Stimulated activated CD4-positive, alpha-beta T cell treated with anti-CD3 and anti-CD28 coated beads, Interleukin-2, amount 100 ng/mL, for 4 hours (primary cell): ENCODE measurements at regions not wholly inside any gene's neighbourhood (a gene's known extent, or its start where the extent isn't known, plus 50 kb on each side); places are given as distances from the start of the nearest gene placed in this dataset.

Source experiments
- DNase-seq: peaks from one replicate; pipeline ENCODE4 v3.0.0-alpha.2; 2020; ENCODE audit warnings: low read depth

GRCh38 chr15:97806766-97807165, 153.7 kb upstream of the ARRDC4 start:
- DNase-seq, result no peak

GRCh38 chr15:97815835-97816234, 144.7 kb upstream of the ARRDC4 start:
- DNase-seq, result no peak

- no peak for DNase-seq
Measured at GRCh38 chr15:97817276-97817890, 143.1 kb upstream of the ARRDC4 start.

DNA sequence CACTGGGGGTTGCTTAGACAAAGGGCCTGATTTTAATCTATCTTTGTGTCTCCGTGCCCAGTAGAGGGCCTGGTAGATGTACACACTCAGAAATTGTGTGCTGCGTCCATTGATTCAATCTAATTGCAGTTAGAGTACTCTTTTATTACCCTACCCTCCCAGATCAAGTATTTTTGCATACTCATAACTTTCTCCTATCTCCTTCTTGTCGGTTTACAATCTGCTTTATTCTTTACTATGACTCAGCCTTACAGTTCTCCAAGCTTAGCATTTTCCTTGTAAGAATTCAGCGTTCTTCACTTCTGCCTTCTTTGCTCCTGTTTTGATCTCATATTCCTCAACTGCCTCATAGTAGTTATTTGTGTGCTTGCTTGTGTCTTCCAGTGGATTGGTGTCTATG, 124.5 kb upstream of the ARRDC4 start:
- no peak for DNase-seq

- no peak for DNase-seq
Measured at GRCh38 chr15:97837896-97838295, 122.6 kb upstream of the ARRDC4 start.

GRCh38 chr15:97838606-97839210, 121.8 kb upstream of the ARRDC4 start:
- no peak for DNase-seq

GRCh38 chr15:97840501-97840900, 120.0 kb upstream of the ARRDC4 start:
- no peak for DNase-seq

- DNase-seq, result no peak
Measured at GRCh38 chr15:97841558-97841957, 118.9 kb upstream of the ARRDC4 start.

DNA sequence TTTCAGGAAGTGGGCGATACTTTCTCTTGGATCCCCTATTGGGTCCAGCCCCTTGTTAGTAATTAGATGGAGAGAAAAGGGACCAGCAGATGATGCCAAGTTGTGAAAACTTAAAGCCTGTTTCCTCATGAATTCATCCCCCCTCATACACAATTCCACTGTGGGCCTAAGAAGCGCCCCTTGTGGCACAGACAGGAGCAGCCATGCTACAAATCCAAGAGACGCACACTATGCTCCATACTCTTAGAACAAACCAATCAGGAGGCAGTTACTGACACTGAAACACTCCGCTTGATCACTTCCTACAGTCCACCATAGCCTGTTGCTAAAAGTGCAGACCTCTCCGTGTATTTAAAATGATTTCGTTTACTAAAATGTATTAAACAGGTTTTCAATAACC, 111.3 kb upstream of the ARRDC4 start:
- DNase-seq, result no peak

- DNase-seq, result no peak
Measured at GRCh38 chr15:97858296-97858695, 102.2 kb upstream of the ARRDC4 start.

GRCh38 chr15:97861529-97862260, 98.8 kb upstream of the ARRDC4 start:
- no peak for DNase-seq

- no peak for DNase-seq
Measured at GRCh38 chr15:97866959-97867358, 93.5 kb upstream of the ARRDC4 start.

GRCh38 chr15:97867870-97868269, 92.6 kb upstream of the ARRDC4 start:
- no peak for DNase-seq

GRCh38 chr15:97868981-97869380, 91.5 kb upstream of the ARRDC4 start:
- no peak for DNase-seq

DNA sequence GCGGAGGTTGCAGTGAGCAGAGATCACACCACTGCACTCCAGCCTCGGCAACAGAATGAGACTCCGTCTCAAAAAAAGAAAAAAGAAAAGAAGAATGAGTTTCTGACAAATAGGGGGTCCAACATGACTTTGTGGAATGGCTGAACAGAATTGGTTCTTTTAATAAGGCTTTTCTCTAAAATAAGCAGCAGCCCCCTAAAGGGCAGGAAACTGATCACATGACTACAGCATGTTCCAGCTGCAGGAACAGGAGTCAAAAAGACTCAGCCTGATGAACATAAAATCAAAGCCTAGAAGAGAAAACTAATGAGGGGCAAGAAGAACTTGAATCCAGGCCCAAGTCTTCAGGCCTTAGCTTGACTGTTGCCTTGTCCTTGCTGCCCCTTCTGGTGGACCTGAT, 89.7 kb upstream of the ARRDC4 start:
- no peak for DNase-seq

DNA sequence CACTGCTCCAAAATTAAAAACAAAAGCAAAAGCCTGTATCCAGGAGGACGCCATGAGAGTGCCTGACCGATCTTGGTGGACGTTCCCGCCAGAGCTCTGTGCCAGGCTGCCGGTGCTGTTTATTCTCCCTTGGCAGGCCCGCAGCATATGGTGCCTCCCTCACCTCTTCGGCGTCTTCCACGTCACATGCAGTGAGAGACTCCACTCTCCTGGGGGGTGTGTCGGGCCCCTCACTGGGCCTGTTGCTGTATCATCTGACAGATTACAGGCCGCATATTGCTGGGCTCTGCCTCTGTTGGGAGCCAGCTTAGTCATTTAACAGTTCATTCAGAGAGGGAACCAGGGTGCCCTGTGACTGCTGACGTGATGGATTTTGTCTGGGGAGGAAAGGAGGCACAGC, 86.4 kb upstream of the ARRDC4 start:
- no peak for DNase-seq

DNA sequence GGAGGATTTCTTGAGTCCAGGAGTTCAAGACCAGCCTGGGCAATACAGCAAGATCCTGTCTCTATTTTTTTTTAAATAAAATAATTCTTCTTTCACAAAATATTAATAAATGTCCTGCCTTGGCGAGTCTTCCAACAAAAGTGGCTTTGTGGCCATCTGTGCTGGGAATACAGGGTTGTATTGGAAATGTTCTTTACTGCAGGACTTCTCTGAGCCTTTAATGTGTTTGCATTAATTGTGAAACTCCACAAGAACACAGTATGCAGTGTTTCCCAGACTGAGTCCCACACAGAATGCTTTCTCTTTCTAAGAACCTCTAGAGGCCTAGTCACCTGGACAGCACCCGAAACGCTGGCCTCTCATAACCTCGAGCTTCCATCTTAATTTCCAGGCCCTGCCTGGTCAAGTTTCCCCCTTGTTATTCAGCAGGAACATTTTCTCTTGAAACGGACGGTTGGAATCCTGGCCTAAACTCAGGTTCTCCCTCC, 85.4 kb upstream of the ARRDC4 start:
- DNase-seq, result no peak

DNA sequence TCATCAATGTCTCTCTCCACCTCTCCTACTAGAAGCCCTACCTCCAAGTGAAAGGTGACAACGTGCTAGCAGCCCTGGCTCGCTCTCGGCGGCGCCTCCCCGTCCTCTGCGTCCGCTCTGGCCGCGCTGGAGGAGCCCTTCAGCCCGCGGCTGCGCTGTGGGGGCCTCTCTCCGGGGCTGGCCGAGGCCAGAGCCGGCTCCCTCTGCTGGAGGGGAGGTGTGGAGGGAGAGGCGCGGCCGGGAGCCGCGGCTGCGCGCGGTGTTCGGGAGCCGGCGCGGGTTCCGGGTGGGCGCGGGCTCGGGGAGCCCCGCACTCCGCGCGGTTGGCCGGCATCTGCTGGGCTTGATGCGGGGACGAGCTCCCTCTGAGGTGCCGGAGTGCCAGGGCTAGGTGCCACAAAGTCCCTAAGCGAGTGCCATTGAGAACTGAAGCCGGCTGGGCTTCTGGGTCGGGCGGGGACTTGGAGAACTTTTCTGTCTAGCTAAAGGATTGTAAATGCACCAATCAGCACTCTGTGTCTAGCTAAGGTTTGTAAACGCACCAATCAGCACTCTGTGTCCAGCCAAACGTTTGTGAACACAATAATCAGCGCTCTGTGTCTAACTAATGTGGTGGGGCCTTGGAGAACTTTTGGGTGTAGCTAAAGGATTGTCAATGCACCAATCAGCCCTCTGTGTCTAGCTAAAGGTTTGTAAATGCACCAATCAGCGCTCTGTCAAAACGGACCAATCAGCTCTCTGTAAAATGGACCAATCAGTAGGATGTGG, 84.8 kb upstream of the ARRDC4 start:
- no peak for DNase-seq

DNA sequence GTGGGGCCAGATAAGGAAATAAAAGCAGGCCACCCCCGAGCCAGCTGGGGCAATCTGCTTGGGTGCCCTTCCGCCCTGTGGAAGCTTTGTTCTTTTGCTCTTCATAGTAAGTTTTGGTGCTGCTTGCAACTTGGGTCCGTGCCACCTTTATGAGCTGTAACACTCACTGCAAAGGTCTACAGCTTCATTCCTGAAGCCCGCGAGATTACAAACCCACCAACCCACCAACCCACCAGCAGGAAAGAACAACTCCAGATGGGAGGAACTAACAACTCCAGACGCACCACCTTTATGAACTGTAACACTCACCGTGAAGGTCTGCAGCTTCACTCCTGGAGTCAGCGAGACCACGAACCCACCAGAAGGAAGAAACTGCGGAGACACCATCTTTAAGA, 84.2 kb upstream of the ARRDC4 start:
- no peak for DNase-seq

GRCh38 chr15:97881346-97881965, 79.0 kb upstream of the ARRDC4 start:
- DNase-seq, result no peak

DNA sequence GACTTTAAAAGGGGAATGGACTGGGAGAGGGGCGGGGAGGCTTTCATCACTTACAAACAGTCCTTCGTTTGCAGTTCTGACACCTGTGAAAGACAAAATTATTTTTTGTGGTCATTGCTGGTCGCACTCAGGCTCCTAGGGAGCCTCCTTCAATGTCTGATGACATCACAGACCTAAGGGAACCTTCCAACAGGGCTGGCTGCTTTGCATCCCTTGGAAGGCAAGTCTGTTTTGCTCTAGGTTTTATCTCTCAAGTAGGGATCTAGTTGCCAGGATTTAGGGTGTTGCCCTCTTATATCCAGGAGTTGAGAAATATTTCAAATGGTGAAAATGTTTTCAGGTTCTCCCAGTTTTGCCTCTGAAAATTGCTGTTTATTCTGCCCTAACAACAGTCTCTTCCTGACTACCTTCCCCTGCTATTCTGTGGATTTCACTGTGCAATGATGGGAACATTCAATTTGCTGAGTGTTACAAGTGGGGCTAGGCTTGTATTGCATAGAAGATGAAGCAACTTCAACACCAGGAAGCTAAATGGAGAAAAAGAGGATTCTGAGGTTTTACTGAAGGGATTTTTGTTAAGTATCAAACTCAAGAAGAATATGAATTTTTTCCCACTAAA, 75.9 kb upstream of the ARRDC4 start:
- DNase-seq, result no peak

DNA sequence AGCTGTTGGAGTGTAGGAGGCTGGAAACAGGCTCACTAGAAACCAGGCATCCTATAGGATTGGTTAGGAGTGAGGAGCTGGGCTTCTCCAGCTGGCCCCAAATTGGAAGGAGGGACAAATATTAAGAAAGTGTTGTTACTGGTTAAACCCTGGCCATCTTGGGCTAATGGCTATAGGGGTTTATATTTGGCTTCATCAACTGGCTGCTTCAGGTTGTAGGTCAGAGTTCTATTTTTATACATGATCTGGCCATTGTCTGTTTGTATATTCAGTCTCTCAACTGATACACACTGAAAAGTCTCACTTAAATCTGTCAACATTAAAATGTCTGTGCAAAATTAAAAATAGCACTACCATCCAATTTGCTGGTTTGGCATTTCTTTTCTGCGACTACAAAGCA, 70.2 kb upstream of the ARRDC4 start:
- DNase-seq, result no peak
